Kidney (tissue), 13 donors: ENCODE measurements at regions not wholly inside any gene's neighbourhood (a gene's known extent, or its start where the extent isn't known, plus 50 kb on each side); places are given as distances from the start of the nearest gene placed in this dataset.

Experiments used
- DNase-seq, 5 donors: peaks; one replicate each; pipeline ENCODE4 v3.0.0-alpha.2; 2013 to 2020
- FAIRE-seq: peaks from 2 replicates; lab custom pipeline; 2012; peaks lifted over from hg19 to GRCh38; lab: Jason Lieb, UNC
- H3K27ac ChIP-seq, 2 donors: one replicate each; pipeline ENCODE4 v1.7.0; 2013; ENCODE audit warnings: low read depth in 2 of 2, low read length in 2 of 2, inconsistent platforms in 1 of 2
- H3K27me3 ChIP-seq: one replicate; pipeline ENCODE4 v1.7.1; 2013; ENCODE audit warnings: low read length, inconsistent platforms; ENCODE audit not compliant: control insufficient read depth, insufficient read depth
- H3K36me3 ChIP-seq, 3 donors: one replicate each; pipeline versions ENCODE4 v1.7.0 to v1.7.1; 2013; ENCODE audit warnings: low read length in 3 of 3, control low read depth in 1 of 3, inconsistent platforms in 1 of 3; ENCODE audit not compliant: insufficient read depth in 3 of 3, control insufficient read depth in 2 of 3
- H3K4me1 ChIP-seq, 3 donors: one replicate each; pipeline versions ENCODE4 v1.7.0 to v1.7.1; 2013; ENCODE audit warnings: low read length in 3 of 3, inconsistent platforms in 1 of 3, low read depth in 1 of 3; ENCODE audit not compliant: control insufficient read depth in 2 of 3, insufficient read depth in 2 of 3
- H3K4me3 ChIP-seq, 3 donors: one replicate each; pipeline versions ENCODE4 v1.7.0 to v1.8.1; 2013; ENCODE audit warnings: low read length in 3 of 3, control low read depth in 1 of 3, inconsistent platforms in 1 of 3
- H3K9ac ChIP-seq, 3 donors: one replicate each; pipeline versions ENCODE4 v1.7.0 to v1.7.1; 2013; ENCODE audit warnings: low read length in 3 of 3, control low read depth in 1 of 3, inconsistent platforms in 1 of 3
- H3K9me3 ChIP-seq, 3 donors: one replicate each; pipeline versions ENCODE4 v1.7.0 to v1.7.1; 2013; ENCODE audit warnings: low read length in 3 of 3, control low read depth in 1 of 3, inconsistent platforms in 1 of 3; ENCODE audit not compliant: control insufficient read depth in 2 of 3, insufficient read depth in 1 of 3
- CTCF ChIP-seq: IDR thresholded peaks from 3 replicates; pipeline ENCODE4 v1.5.1; 2012; ENCODE audit warnings: mild to moderate bottlenecking, moderate library complexity, borderline replicate concordance; ENCODE audit not compliant: insufficient read depth; ENCODE audit errors: extremely low read depth
- intact Hi-C: fragments of 100-400 bp; cut with DNase I; formaldehyde crosslinking; loops from one replicate; pipeline ENCODE4 v1.11.1; 2022
- donor health status: control.
- donor health status: control.
- donor health status: control.
- donor health status: control.
- donor health status: control.
- donor health status: DM: yes; HTN: yes; CAD: no.
- donor health status: Normal renal cell carcinoma (clear cell type).

GRCh38 chr3:27615555-27615954 is 106.6 kb downstream of the EOMES start:
- H3K27ac ChIP-seq = no peak overlapping the region
- no peaks in the 10 kb centered on the region for H3K4me1 ChIP-seq
- intact Hi-C loops = no loop called here
- no peaks in the 10 kb centered on the region for H3K27me3 ChIP-seq
- TF ChIP-seq CTCF = no peak
- peaks cover 0 to 16% (median 5%) of the 10 kb centered on the region in 3 donors for H3K9me3 ChIP-seq
- no peak overlapping the region for H3K9ac ChIP-seq
- no peak for FAIRE-seq
- H3K4me3 ChIP-seq = no peak overlapping the region
- DNase-seq = no peak
- no peaks in the 10 kb centered on the region for H3K36me3 ChIP-seq

- FAIRE-seq (no peak), DNase-seq (no peak)
- Histone ChIP-seq H3K27me3 (no peaks in the 10 kb centered on the region), H3K36me3 (no peaks in the 10 kb centered on the region), H3K9ac (no peak overlapping the region), H3K4me3 (no peak overlapping the region), H3K4me1 (no peaks in the 10 kb centered on the region), H3K27ac (no peak overlapping the region), H3K9me3 (peaks cover 0 to 16% (median 5%) of the 10 kb centered on the region in 3 donors)
- TF ChIP-seq CTCF = no peak
- intact Hi-C loops = no loop called here
Measured at GRCh38 chr3:27614592-27614991, 107.5 kb downstream of the EOMES start.

DNA sequence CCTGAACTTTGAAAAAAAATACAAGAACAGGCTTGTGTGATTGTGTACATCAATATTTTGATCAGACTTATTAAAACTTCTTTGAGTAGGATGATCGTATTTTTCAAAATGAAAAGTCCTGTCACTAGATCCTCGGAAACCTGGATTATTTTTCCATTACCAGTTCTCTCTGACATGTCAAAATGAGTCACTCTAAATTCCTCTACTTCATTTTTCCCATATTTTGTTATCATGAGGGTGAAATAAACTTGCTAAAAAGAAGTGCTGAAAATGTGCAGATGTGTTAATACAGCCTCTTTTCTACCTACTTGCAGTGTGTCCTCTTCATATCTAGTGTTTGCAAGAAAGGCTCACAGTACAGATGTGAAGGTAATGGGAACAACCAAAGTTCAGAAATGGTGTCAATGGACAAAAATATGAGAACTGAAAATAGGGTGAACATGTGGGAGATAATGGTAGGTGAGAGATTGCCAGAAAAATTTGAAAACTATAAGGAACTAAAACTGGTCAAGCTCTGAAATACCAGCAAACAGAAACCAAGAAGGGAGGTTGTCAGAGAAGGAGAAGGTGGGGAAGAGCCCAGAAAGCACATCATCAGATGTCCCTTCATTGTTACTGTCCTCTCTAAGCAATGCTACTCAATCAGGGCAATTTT is 108.2 kb downstream of the EOMES start:
- DNase-seq (no peak), FAIRE-seq (no peak)
- intact Hi-C loops = no loop called here
- no peak overlapping the region for H3K27ac ChIP-seq
- no peak for TF ChIP-seq CTCF
- H3K36me3 ChIP-seq = no peaks in the 10 kb centered on the region
- no peaks in the 10 kb centered on the region for H3K27me3 ChIP-seq
- H3K4me1 ChIP-seq = no peaks in the 10 kb centered on the region
- no peak overlapping the region for H3K9ac ChIP-seq
- H3K4me3 ChIP-seq = no peak overlapping the region
- peaks cover 0 to 16% (median 5%) of the 10 kb centered on the region in 3 donors for H3K9me3 ChIP-seq
